ENCODE measurements at regions not wholly inside any gene's neighbourhood (a gene's known extent, or its start where the extent isn't known, plus 50 kb on each side); places are given as distances from the start of the nearest gene placed in this dataset.

DNA sequence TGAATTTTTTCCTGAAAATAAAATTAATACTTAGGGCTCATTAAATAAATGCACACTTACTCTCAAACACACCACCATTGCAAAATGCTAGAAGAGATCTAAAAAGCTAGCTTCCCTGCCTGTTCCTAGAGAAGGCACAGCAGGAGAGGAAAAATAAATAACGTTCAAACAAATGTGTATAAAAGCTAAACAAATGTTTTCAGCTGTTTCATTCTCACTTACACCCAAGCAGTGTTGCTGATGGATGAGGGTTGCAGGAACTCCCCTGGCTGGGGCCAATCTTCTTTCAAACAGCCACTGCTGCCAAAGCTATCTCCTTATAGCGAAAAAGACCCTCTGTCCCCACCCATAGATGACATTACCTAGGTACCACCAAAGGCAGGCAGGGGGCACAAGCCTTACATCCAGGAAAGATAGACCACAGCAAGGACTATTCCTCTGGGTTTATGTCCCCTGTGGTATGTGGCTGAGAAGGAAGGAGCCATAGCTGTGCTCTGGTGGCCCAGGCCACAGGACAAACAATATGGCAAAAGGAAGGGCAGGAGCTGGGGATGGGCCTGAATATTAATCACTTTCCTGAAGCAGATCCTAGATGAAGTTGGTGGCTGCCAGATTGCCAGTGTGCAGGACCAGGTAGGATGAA is 214.6 kb downstream of the TTC32 start:
- no peak for DNase-seq (ENCODE audit: low read depth in 3 of 3, low spot score in 2 of 3)

DNA sequence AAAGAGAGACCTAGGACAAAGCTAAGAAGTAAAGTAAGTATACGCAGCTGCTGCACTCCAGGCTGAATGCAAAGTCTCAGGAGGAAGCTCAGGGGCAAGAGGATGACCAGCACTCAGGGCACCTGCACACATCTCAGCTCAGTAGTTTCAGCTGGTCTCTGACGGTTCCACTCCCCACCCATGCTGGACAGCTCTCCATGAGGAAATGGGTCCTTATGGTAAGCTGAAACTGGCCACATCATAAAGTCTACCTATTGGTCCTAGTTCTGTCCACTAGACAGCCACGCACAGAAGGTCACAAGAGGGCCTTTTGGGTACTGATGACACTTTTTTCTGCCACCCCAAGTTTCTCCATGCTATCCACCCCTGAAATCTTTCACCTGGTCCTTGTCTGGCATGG is 215.3 kb downstream of the TTC32 start:
- no peak for DNase-seq (ENCODE audit: low read depth in 3 of 3, low spot score in 2 of 3)

- DNase-seq (ENCODE audit: low read depth in 3 of 3, low spot score in 2 of 3), result no peak
These were observed 216.1 kb downstream of the TTC32 start for GRCh38 chr2:19685731-19686130.

DNA sequence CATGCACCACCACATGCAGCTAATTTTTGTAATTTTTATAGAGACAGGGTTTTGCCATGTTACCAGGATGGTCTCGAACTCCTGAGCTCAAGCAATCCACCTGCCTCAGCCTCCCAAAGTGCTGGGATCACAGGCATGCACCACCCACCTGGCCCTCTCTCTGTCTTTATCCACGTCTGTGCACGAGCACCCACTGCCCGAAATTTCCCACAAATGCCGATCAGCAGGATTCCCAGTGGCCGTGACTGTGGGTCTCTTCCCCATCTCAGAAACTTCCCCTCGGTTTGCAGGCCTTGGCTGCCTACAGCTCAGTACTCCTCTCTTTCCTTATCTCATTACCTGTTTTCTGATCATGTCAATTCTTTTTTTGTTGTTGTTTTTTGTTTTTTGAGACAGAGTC is 217.3 kb downstream of the TTC32 start:
- DNase-seq (ENCODE audit: low read depth in 3 of 3, low spot score in 2 of 3), result no peak

GRCh38 chr2:19683556-19683955 is 218.2 kb downstream of the TTC32 start:
- no peak for DNase-seq (ENCODE audit: low read depth in 3 of 3, low spot score in 2 of 3)

DNA sequence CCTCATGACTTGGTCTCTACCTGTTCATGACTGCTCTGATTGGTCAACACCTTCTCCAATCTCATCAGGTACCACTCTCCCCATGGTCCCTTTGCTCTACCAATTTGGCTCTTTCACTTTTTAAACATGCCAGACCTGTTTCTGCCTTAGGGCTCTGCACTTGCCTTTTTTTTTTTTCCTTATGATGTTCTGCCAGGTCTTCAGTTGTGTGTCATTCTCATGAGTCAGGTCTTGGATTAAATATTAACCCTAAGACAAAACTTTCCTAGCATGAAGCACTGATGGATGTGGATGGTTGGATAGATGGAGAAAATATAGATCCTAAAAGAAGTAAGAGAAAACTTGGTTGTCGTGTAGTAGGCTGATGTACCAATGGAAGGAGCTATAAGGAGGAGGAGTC is 219.3 kb downstream of the TTC32 start:
- no peak for DNase-seq (ENCODE audit: low read depth in 3 of 3, low spot score in 2 of 3)

DNA sequence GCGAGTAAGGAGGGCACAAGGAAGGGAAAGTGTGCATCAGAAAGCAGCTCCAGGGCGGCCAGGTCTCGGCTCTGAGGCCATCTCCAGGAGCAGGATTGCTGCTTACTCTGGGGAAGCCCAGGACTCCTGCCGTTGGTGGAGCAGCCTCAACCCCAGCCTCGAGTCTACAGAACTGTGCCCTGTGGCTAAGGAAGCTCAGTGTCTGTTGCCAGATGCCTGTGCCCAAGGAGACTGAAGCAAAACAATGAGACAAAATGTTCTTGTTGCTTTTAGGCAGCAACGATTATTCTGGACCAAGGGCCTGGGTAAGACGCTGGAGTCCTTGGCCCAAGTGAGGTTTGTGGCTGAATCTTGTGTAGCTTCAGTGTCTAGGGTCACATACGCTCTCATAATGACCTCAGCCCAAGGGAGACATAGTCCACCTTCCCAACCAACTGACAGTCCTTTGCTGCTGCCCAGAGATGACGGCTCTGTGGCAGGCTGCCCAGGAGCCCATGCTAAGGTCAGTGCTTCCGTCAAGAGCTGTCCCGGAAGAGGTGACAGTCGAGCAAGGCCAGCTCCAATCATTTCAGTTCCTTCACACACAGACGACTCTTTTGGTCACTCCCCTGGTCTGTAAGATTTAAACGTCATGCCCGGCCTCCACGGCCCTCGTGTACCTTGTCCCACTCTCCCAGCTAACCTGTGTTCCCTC is 223.8 kb downstream of the TTC32 start:
- DNase-seq (ENCODE audit: low read depth in 3 of 3, low spot score in 2 of 3), result no peak

- no peak for DNase-seq (ENCODE audit: low read depth in 3 of 3, low spot score in 2 of 3)
These were observed 224.5 kb downstream of the TTC32 start for GRCh38 chr2:19677215-19677777.

DNA sequence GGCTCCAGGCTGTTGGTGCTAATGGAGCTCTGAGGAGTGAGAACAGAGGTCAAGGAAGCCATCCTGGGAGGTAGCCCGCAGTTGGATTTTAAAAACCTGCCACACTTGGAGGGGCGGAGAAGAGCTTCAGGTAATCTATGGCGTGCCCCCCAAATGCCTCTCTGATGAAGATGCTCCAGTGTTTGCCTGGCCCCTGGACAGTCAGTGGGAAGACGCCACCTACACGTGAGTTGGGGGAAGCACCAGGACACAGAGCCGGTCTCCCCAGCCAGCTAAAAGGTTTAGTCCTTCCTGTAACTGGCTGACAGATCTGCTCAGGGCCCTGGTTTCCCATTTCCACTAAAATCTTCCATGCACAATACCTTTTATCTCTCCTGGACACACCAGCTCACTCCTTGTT is 225.0 kb downstream of the TTC32 start:
- no peak for DNase-seq (ENCODE audit: low read depth in 3 of 3, low spot score in 2 of 3)

GRCh38 chr2:19675856-19676460 is 225.8 kb downstream of the TTC32 start:
- no peak for DNase-seq (ENCODE audit: low read depth in 3 of 3, low spot score in 2 of 3)

- DNase-seq (ENCODE audit: low read depth in 3 of 3, low spot score in 2 of 3), result no peak
These were observed 226.7 kb downstream of the TTC32 start for GRCh38 chr2:19675003-19675629.

DNA sequence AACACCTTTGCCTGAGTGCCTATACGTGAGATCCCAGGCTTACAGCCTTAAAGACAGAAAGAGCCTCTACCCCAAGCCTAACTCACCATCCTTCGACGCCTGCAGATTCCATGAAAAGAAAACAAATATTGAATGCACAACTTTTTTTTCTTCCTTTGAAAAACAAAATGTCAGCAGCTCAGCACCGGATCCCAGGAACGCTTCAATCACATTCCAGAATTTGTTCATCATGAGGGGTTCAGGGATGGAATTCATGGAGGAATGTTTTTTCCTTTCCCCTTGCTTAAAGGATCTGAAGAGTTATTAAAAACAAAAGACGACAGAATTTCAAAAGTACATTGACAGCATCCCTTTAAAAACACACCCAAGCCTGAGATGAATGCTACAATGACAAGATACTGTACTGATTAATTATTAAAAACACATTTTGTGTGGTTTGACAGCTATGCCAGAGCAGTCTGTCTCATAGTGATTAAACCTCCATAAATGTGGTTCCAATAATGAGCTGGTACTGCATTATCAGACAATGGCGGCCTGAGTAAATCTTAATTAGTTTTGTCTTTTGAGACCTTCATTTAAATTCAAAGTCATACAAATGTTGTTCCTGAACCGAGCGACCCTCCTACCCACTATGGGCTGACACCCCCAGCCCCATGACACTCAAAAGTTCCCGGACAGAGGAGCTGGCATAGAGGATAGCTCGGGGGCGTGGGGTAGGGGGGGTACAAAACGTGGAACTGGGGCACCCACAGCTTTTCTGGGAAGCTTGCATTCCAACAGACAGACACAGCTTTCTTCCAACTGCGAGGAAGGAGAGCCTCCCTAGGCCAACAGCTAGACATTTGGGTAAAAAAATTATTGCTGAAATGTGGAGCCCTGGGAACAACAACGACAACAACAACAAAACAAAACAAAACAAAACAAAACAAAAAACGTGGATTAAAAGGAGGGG is 227.5 kb downstream of the TTC32 start:
- DNase-seq (ENCODE audit: low read depth in 3 of 3, low spot score in 2 of 3), result no peak

GRCh38 chr2:19673213-19673791 is 228.5 kb downstream of the TTC32 start:
- DNase-seq (ENCODE audit: low read depth in 3 of 3, low spot score in 2 of 3), result no peak

DNA sequence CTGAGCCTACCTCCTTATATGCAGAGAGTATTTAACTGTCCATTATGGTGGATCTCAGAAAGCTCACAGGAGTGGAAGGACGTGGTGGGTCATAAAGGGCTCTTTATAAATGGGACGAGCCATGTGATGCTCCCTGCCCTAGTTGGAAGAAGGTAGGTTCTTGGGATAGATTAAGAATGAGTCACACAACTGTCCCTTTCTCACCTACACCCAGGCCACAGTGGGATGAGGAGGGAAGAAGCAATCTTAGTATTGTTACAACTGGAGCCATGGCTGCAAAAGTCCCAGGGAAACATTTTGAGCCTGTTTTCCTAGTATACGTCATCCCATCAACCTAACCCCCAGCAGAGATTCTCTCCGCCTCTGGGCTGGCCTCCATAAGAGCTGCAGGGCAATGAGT is 229.9 kb downstream of the TTC32 start:
- DNase-seq (ENCODE audit: low read depth in 3 of 3, low spot score in 2 of 3), result no peak

DNA sequence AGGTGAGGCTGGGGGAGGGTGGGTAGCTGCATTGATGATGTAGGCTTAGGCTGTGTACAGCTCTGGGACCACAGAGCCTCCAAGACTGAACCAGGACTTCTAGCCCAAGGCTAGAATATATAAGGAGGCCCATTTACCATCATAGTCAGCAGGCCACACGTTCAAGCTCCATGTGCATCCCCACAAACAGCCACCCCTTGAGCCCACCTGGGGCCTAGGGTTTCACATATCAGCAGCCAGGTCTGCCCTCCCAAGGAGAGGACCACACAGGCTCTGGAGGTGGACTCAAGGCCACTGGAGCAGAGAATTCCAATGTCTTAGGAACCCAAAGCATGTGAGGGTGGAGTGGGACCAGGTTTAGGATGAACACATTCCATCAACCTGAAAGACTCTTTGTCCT is 230.5 kb downstream of the TTC32 start:
- DNase-seq (ENCODE audit: low read depth in 3 of 3, low spot score in 2 of 3), result no peak

DNA sequence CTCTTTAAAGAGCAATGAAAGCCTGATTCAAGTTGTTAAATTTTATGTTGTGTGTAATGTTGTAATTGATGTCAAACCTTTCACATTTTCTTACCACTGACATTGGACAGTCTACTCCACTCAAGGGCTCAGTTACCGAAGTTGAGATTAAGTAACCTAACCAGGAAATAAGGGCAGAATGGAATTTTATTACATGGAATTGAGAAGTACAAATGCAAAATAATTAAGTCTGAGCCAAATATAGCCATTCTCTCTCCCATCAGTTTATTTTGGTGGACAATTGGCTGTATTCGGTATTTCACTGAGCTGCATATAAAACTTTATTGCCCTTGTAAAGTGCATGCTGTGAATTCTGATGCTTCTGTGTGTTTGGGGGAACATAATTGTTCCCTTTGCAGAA is 231.5 kb downstream of the TTC32 start:
- DNase-seq (ENCODE audit: low read depth in 3 of 3, low spot score in 2 of 3), result peak; percentile 52 to 72 (median 60)

- no peak for DNase-seq (ENCODE audit: low read depth in 3 of 3, low spot score in 2 of 3)
These were observed 232.2 kb downstream of the TTC32 start for GRCh38 chr2:19669559-19669958.

DNA sequence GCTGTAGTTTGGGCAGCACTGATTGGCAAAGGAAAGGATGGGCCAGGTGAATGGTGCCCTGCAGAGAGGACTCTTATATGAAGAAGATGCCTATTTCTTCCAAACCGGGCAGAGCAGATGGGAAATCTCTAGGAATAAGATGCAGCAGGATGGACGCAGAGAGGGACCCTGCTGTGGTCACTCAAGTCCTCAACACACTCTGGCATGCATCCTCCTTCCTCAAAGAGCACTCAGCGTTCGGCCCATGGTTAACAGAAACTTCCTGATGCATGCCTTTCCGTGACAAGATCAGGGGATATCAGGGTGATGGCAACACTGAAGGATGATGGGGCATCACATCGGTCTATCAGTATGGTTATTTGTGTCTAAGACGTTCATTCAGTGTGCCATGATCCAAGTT is 232.7 kb downstream of the TTC32 start:
- DNase-seq (ENCODE audit: low read depth in 3 of 3, low spot score in 2 of 3), result no peak

DNA sequence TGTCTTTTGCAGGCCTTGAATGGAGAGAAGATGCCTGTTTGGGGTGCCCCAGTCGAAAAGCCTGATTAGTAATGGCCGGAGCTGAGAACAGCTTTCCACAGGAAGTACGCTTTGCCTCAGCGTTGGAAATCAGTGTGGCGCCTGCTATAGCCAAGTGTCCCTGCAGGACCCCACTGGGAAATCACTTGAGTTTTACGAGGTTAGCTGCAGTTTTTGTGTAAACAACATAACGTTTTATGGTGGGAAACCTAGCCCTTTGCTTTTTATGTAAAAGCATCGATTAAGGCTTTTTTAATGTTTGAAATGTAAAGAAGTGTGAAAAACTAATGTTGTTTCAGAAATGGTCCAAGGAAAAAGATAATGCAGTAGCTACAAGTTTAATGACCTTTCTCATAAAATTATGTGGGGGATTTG is 234.2 kb downstream of the TTC32 start:
- DNase-seq (ENCODE audit: low read depth in 3 of 3, low spot score in 2 of 3), result no peak

DNA sequence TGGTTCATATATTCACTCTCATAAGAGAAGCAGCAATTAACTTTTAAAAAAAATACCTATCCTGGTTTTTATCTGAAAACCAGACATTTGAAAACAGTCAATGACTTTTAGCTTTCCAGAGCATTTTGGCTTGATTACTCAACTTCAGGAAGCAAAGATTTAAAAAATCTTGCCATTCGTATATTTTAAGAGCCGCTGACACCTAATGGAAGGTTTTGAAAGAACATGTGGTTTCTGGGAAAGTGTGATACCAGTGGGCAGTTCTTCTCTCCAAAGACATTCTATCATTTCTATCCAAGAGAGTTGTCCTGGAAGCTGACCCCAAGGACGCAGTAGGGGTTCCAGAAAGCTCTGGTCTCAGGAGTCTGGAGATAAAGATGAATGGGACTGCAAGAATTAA is 234.7 kb downstream of the TTC32 start:
- DNase-seq (ENCODE audit: low read depth in 3 of 3, low spot score in 2 of 3), result no peak

Data from right renal cortex interstitium (tissue), 3 donors.